ENCODE measurements at regions not wholly inside any gene's neighbourhood (a gene's known extent, or its start where the extent isn't known, plus 50 kb on each side); places are given as distances from the start of the nearest gene placed in this dataset.

DNA sequence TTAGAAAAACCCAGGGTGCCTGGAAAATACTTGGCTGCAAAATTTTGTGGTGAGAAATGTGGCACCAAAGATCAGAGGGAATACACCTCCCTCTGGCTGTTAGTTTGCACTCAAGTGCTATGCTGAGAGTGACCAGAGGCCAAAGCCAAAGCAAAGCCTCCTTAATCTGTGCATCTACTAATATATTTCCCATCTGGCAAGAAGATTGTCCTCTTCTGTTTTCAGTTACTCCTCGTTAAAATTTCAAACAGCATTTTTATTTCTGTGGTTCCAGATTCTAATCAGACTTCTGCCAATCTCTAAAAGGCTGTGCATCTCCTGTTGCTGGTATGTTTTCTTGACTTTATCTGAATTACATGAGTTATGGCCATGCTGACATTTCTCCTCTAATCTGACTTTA, 327.4 kb downstream of the TBX15 start:
- no peak overlapping the region for H2AFZ ChIP-seq (ENCODE audit: control insufficient read depth, low read length)
- no peak for FAIRE-seq
- no peak overlapping the region for H3K27ac ChIP-seq (ENCODE audit: control insufficient read depth, insufficient read depth, low read length)
- no peaks in the 10 kb centered on the region for H3K27me3 ChIP-seq (ENCODE audit: control insufficient read depth, extremely low read depth, insufficient read depth, low read length)
- no peak overlapping the region for H3K4me2 ChIP-seq (ENCODE audit: control insufficient read depth, extremely low read depth, insufficient read depth, low read depth, low read length)
- no peaks in the 10 kb centered on the region for H3K79me2 ChIP-seq (ENCODE audit: control insufficient read depth, insufficient read depth, low read length)
- H3K9me3 ChIP-seq (ENCODE audit: control insufficient read depth, low read depth, low read length): no peaks in the 10 kb centered on the region
- H3K4me3 ChIP-seq (ENCODE audit: control insufficient read depth in 2 of 3, extremely low read depth in 1 of 3, insufficient read depth in 2 of 3, low read depth in 1 of 3, low read length in 3 of 3): no peak overlapping the region
- no peaks in the 10 kb centered on the region for H4K20me1 ChIP-seq (ENCODE audit: control insufficient read depth, extremely low read depth, insufficient read depth, low read length)
- H3K9ac ChIP-seq (ENCODE audit: control insufficient read depth, extremely low read depth, insufficient read depth, low read length): no peak overlapping the region
- dilution Hi-C loops (cut with MboI; ENCODE audit: extremely low pct_ligation_motif_present, low sequenced_read_pairs): no loop called here
- TF ChIP-seq, protein P1, sequence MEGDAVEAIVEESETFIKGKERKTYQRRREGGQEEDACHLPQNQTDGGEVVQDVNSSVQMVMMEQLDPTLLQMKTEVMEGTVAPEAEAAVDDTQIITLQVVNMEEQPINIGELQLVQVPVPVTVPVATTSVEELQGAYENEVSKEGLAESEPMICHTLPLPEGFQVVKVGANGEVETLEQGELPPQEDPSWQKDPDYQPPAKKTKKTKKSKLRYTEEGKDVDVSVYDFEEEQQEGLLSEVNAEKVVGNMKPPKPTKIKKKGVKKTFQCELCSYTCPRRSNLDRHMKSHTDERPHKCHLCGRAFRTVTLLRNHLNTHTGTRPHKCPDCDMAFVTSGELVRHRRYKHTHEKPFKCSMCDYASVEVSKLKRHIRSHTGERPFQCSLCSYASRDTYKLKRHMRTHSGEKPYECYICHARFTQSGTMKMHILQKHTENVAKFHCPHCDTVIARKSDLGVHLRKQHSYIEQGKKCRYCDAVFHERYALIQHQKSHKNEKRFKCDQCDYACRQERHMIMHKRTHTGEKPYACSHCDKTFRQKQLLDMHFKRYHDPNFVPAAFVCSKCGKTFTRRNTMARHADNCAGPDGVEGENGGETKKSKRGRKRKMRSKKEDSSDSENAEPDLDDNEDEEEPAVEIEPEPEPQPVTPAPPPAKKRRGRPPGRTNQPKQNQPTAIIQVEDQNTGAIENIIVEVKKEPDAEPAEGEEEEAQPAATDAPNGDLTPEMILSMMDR (optimal IDR thresholded peaks at IDR 0.05 in 1 of 3, IDR thresholded peaks at IDR 0.05 in 1 of 3, conservative IDR thresholded peaks at IDR 0.05 in 1 of 3; ENCODE audit: extremely low read depth in 1 of 3, insufficient read depth in 2 of 3, low read length in 3 of 3): no peak
- TF ChIP-seq EZH2 (IDR thresholded peaks at IDR 0.05; ENCODE audit: low read length): no peak
- H3K4me1 ChIP-seq (ENCODE audit: control insufficient read depth, extremely low read depth, insufficient read depth, low read length): no peaks in the 10 kb centered on the region
- H3K36me3 ChIP-seq (ENCODE audit: control insufficient read depth in 2 of 2, extremely low read depth in 1 of 2, insufficient read depth in 2 of 2, low read length in 2 of 2): no peaks in the 10 kb centered on the region
- H3K9me1 ChIP-seq (ENCODE audit: control insufficient read depth, extremely low read depth, insufficient read depth, low read length): no peaks in the 10 kb centered on the region
- no peak for DNase-seq (ENCODE audit: low read depth, low spot score)

GRCh38 chr1:118659646-118660045, 328.5 kb downstream of the TBX15 start:
- H4K20me1 ChIP-seq (ENCODE audit: control insufficient read depth, extremely low read depth, insufficient read depth, low read length): no peaks in the 10 kb centered on the region
- DNase-seq (ENCODE audit: low read depth, low spot score) (no peak), FAIRE-seq (no peak)
- H2AFZ ChIP-seq (ENCODE audit: control insufficient read depth, low read length): no peak overlapping the region
- H3K27me3 ChIP-seq (ENCODE audit: control insufficient read depth, extremely low read depth, insufficient read depth, low read length): no peaks in the 10 kb centered on the region
- H3K79me2 ChIP-seq (ENCODE audit: control insufficient read depth, insufficient read depth, low read length): no peaks in the 10 kb centered on the region
- no peaks in the 10 kb centered on the region for H3K9me3 ChIP-seq (ENCODE audit: control insufficient read depth, low read depth, low read length)
- no peak overlapping the region for H3K4me2 ChIP-seq (ENCODE audit: control insufficient read depth, extremely low read depth, insufficient read depth, low read depth, low read length)
- no peaks in the 10 kb centered on the region for H3K4me1 ChIP-seq (ENCODE audit: control insufficient read depth, extremely low read depth, insufficient read depth, low read length)
- no peak overlapping the region for H3K27ac ChIP-seq (ENCODE audit: control insufficient read depth, insufficient read depth, low read length)
- no peak overlapping the region for H3K9ac ChIP-seq (ENCODE audit: control insufficient read depth, extremely low read depth, insufficient read depth, low read length)
- no peaks in the 10 kb centered on the region for H3K9me1 ChIP-seq (ENCODE audit: control insufficient read depth, extremely low read depth, insufficient read depth, low read length)
- no peak overlapping the region for H3K4me3 ChIP-seq (ENCODE audit: control insufficient read depth in 2 of 3, extremely low read depth in 1 of 3, insufficient read depth in 2 of 3, low read depth in 1 of 3, low read length in 3 of 3)
- TF ChIP-seq EZH2 (IDR thresholded peaks at IDR 0.05; ENCODE audit: low read length): no peak
- TF ChIP-seq, protein P1 (optimal IDR thresholded peaks at IDR 0.05 in 1 of 3, IDR thresholded peaks at IDR 0.05 in 1 of 3, conservative IDR thresholded peaks at IDR 0.05 in 1 of 3; ENCODE audit: extremely low read depth in 1 of 3, insufficient read depth in 2 of 3, low read length in 3 of 3): no peak
- no peaks in the 10 kb centered on the region for H3K36me3 ChIP-seq (ENCODE audit: control insufficient read depth in 2 of 2, extremely low read depth in 1 of 2, insufficient read depth in 2 of 2, low read length in 2 of 2)
- dilution Hi-C loops (cut with MboI; ENCODE audit: extremely low pct_ligation_motif_present, low sequenced_read_pairs): no loop called here
